DMS53 treated with DMSO at 0.1 percent for 48 hours (cell line): ENCODE measurements at regions not wholly inside any gene's neighbourhood (a gene's known extent, or its start where the extent isn't known, plus 50 kb on each side); places are given as distances from the start of the nearest gene placed in this dataset.

Experiments
- DNase-seq: peaks from one replicate; lab custom pipeline; 2025; ENCODE audit not compliant: unreplicated experiment; lab: John Stamatoyannopoulos, UW

DNA sequence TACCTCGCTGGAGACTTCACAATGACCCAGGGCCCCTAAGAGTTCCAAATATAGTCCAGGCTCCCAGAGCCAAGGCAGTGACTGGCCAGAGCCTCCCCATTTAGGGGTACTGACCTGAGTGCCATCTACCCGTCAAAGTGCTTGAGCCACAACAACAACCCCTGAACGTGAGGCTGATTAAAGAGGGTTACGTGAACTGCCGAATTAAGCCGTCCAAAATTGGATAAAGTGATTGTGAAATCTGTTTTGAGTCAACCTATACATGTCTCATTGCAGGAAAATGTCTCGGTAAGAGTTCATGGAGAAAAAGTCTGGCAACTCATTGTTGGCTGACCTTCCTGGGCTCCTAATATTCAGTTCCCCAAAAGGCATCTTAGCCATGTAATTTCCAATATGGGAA lies 116.3 kb downstream of the TTC32 start:
- no peak for DNase-seq

DNA sequence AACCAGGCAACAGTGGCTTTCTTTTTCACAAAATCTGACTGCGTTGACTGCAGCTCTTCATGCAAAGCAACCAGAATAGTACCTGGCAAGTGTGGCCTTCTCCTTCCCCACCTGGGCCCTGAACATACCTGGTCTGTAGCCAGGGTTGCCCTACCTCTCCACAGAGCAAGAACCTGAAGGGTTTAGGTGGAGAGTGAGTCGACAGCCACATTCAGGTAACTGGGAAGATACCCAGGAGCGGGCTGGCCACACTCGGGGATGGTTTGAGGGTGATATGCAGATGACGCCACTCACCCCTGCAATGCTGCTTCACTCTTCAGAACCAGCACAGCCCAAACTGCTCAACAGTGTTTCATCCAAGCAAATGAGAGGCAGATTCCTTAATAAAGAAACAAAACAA lies 117.3 kb downstream of the TTC32 start:
- DNase-seq, result no peak

GRCh38 chr2:19783935-19784334 lies 117.8 kb downstream of the TTC32 start:
- DNase-seq, result no peak

DNA sequence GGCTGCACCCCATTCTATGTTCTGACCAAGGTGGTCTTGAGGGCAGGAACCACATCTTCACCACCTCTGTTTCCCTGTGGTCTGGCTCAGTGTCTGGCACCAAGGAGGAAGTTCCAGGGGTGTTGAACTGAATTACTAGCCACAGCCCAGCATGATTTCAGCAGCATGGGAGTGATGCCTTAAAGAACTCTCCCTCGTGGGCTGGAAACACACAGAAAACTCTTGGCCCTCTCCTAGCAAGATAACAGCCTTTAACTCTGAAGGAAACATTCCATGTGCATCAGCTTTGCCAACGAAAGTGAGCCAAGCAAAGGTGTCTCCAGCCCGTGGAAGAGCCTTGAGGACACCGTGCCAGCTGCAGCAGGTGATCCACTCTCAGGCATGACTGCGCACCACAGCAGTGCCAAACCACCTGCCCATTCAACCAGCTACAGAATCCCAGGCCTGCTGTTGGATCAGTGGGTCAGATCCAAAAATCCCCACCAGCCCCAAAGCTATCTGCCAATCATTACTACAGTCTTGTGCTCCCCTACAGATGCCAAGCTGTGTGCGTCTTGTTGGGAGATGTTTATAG lies 124.8 kb downstream of the TTC32 start:
- no peak for DNase-seq

GRCh38 chr2:19775838-19776237 lies 125.9 kb downstream of the TTC32 start:
- no peak for DNase-seq

DNA sequence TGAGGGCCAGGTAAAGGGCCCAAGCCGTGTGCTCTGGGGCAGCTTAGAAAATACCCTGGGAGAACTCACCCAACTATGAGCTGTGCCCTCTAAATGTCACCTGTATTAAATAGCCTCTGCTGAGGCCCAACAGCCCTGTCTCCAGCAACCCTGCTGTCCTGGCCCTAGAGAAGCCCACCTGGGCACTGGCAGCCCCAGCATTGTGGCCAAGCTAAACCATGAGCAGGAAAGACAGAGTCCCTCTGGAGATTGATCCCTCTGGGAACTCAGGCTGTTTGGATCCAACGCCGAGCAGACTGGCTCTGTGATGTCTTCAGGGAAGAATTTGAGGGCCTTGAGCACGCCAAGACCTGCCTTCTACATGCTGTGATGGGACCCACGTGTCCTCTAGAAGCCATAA lies 126.5 kb downstream of the TTC32 start:
- DNase-seq, result no peak

- DNase-seq, result no peak
Observed at GRCh38 chr2:19774805-19775176, 127.0 kb downstream of the TTC32 start.

- no peak for DNase-seq
Observed at GRCh38 chr2:19772981-19773380, 128.8 kb downstream of the TTC32 start.

DNA sequence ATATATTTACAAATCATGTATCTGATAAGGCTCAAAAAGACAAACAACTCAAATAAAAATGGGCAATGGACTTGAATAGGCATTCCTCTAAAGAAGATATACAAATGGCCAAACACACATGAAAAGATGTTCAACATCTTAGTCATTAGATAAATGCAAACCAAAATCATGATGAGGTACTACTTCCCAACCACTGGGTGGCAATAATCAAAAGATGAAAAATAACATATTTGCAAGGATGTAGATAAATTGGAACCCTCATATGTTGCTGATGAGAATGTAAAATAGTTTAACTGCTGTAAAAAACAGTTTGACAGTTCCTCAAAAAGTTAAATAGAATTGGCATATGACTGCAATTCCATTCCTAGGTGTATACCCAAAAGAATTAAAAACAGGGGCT lies 132.3 kb downstream of the TTC32 start:
- peak; percentile 11 for DNase-seq

DNA sequence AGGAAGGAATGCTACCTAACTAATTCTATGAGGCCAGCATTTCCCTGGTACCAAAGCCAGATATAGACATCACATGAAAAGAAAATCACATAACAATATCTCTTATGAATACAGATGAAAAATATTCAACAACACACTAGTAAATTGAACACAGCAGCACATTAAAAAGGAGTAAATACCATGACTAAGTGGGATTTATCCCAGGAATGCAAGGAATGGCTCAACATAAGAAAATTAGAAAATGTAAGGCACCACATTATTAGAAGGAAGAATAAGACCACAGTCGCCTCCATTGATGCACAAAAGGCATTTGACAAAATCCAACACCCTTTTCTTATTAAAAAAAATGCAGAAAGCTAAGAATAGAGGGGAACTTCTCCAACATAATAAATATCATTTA lies 133.9 kb downstream of the TTC32 start:
- DNase-seq, result no peak

- DNase-seq, result no peak
Observed at GRCh38 chr2:19764998-19765397, 136.8 kb downstream of the TTC32 start.

- DNase-seq, result no peak
Observed at GRCh38 chr2:19763731-19764130, 138.1 kb downstream of the TTC32 start.

DNA sequence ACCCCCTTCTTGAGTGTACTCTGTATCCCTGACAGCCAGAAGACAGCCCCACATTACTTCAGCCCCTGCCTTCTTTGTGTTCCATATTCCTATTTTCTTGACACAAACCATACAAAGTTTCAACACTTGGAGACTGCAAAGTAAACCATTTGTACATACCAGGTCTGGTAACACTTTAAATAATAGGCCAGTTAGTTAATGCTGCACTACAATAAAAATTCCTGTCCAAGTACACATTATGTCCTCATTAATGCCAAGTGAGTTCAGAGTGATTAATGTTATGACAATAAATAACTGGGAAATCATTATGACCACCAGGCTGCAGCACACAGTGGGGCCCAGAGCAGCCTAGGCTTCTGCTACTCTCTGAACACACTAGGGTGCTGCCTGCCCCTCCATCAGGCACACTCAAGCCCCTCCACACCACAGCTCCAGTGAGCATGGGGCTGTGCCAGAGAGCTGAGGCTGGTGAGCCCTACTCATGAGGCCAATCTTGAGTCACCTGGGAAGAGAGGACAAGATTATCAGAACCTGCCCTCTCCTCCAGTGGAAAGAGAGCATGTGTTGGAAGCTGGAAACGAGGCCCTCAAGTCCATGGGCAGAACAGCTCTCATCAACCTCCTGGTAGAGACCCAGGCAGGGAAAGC lies 138.7 kb downstream of the TTC32 start:
- no peak for DNase-seq

DNA sequence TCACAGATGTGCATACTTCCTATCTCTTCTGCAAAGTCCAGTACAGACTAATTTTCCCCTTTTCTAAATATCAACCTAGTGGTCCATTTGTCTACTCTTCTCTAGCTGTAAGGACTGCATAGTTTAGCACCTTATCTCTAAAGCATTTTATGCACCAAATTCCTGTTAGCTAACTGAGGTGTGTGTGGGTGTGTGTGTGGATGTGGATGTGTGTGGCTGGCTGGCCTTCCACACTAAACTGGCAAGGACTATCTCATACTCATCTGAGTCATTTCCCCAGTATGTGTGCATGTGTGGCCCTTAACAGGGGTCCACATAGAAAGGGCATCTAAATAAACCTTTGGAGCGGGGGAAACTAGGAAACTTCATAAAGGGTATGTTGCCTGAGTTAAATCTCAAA lies 139.6 kb downstream of the TTC32 start:
- no peak for DNase-seq

DNA sequence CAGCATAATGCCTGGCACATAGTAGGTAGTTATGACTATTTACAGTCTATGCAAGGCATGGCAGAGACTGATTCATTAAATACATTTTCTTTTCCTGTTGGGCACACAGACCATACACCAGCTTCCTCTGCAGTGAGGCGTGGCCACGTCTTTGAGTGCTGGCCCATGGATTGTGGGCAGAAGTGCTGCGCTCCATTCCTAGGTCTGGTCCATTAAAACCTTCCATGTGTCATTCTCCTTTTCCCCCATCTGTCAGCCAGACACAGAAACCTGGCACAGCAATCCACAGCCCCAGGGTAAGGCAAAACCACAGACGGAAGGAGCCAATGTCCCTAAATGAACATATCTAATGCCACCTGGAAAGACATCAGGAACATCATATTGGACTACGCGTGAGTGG lies 141.9 kb downstream of the TTC32 start:
- DNase-seq, result no peak

GRCh38 chr2:19758658-19759057 lies 143.1 kb downstream of the TTC32 start:
- no peak for DNase-seq

DNA sequence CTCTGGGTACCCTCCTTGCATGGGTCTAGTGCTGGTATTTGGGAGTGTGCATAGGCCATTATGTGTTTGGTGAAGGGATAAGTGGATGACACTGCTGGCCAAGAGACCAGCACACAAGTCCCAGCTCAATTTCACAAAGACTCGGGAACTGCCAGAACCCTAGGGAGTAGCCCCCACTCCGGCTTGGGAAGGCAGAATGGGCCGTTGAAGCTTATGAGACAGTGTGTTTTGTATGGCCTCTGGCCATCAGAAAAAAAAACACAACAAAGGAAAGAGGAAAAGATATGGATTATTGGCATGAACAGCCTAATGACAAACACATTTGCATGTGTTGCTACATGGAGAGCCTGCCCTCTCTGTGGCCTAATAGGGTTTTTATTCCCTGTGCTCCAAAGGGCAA lies 144.2 kb downstream of the TTC32 start:
- no peak for DNase-seq

DNA sequence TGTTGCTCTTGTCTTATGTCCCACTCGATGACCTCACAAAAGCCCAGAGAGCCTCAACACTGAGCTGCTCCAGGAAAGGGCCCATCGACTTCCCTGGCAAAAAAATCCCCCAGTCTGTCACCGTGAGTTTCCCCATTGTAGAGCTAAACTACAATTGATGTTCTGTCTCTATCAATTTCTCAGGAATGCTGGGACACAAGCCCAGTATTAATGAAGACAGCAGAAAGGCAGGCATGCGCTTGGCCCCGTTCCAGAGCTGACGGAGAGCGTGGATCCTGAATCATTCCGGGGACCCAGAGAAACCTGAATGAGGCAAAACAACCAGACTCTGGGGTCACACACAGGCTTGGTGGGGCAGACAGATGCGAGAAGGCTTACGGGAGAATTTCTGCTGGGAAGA lies 146.9 kb downstream of the TTC32 start:
- no peak for DNase-seq

DNA sequence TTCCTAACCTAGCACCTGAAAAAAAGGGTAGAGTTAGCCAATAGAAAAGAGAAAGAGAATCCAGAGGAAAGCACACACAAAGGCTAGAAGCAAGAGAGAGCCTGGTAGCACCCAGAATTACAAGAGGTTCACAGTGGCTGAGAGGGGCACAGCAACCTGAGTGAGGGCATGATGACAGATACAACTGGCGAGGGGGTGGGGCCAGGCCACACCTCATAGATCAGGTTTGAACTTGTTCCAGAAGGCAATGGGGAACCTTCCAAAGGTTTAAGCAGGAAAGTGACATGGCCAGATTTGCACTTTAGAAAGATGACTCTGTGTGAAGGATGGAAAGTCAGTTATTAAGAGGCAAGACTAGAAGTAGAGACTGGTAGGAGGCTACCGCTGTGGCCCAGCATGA lies 148.0 kb downstream of the TTC32 start:
- DNase-seq, result no peak

DNA sequence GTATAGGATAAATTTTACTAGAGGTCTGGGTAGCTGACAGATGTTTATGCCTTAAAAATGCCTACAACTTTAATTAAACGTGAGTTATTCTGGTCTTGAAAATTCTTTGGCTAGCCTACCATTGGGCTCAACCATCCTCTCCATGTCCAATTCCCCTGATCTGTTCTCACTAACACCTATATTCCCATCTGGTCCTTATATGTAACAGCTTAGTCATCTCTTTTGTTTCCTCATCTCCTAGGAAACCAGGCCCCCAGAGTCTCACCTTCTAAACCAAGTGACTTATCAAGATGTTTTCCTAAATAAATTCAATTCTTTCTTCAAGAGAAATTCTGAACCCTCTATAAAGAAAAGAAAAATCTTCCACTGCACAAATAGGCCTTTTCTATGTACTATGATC lies 148.5 kb downstream of the TTC32 start:
- DNase-seq, result no peak

DNA sequence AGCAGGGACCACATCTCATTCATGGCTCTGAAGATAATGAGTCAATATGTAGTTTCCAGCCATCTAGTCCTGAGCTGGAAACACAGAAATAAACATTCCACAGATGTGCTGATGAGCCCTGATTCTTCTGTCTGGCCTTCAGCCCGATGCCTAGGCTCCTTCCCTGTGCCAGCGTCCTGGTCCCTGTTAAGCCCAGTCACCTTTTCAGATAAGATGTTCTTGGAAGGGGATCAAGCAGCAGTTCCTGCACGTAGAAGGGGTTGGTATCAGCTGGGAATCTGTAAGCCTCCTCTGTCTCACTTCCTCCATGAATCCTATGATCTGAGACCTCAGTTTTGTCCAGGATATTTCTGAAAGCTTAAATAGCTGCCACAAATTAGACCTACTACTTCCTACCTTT lies 149.3 kb downstream of the TTC32 start:
- DNase-seq, result no peak

DNA sequence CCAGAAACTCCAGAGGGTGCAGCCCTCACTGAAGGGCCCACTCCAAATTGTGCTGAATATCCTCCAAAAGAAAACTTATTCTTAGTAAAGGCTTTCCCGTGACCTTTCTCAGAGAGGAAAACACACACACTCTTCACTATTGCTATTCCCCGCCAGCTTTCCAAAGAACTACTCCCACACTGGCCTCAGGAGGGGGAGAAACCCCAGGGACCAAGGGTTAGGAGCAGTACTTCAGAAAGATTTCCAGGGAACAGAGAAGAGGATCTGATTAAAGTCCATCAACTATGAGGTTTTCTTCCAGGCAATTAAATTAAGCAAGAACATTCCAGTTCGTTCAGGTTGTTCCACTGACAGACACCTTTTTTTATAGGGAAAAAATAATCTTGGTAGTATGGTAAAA lies 150.2 kb downstream of the TTC32 start:
- no peak for DNase-seq

GRCh38 chr2:19750136-19750535 lies 151.6 kb downstream of the TTC32 start:
- no peak for DNase-seq

DNA sequence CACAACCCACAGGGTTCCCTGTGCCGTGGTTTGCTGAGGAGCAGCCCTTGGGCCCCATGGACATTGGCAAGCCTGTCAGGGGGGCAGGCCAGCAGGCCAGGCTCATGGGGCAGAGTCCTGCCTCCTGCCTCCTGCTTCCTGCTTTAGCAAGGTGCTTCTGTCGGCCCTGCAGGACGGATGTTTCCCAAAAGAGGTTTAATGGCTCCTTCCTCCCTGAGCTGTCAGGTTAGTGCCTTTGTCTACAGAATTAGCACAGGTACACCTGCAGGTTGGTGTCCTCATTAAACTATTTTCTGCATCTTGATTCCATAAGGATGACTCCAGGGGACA lies 152.3 kb downstream of the TTC32 start:
- DNase-seq, result no peak
